ENCODE measurements at regions not wholly inside any gene's neighbourhood (a gene's known extent, or its start where the extent isn't known, plus 50 kb on each side); places are given as distances from the start of the nearest gene placed in this dataset.

DNA sequence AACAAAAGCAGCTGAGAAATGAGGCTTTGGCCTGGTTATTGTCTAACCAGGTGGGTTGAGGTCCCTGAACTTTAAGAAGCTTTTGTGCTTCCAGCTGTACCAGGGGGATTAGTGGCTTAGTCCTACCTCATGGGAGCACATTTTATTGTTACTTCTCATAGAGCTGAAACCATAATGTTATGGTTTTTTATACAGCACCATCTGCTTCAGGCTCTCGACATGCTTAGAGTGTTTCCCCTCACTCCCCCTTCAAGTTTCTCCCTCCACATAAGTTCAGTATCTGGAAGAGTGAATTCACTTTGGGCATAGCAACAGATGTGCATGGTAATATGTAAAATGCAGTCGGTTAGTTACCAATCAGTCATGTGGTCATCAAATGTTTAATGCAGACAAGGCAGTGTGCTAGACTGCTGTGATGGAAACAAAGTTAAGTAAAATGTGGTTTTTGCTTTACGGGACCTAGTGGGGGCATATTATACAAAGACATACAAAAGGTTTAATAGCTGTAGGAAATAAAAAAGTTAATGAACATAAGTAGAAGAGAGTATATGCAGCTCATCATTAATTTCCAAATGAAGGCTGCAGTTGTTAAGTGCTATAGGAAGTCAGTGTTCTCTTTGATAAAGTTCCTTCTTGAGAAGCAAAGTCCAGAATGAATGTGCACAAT lies 95.9 kb upstream of the SPRY4 start:
- Histone ChIP-seq H3K27me3 (ENCODE audit: insufficient read depth, poor library complexity, severe bottlenecking) (no peaks in the 10 kb centered on the region), H3K4me1 (ENCODE audit: insufficient read depth, poor library complexity, severe bottlenecking) (peaks cover 16% of the 10 kb centered on the region), H3K9me3 (ENCODE audit: severe bottlenecking) (no peaks in the 10 kb centered on the region), H3K36me3 (ENCODE audit: low read depth) (no peaks in the 10 kb centered on the region), H3K27ac (ENCODE audit: poor library complexity, severe bottlenecking) (no peak overlapping the region), H3K4me3 (ENCODE audit: severe bottlenecking) (no peak overlapping the region)
- DNase-seq (ENCODE audit: low spot score) (no peak), ATAC-seq (ENCODE audit: low read depth) (no peak)
- TF ChIP-seq, protein P1, sequence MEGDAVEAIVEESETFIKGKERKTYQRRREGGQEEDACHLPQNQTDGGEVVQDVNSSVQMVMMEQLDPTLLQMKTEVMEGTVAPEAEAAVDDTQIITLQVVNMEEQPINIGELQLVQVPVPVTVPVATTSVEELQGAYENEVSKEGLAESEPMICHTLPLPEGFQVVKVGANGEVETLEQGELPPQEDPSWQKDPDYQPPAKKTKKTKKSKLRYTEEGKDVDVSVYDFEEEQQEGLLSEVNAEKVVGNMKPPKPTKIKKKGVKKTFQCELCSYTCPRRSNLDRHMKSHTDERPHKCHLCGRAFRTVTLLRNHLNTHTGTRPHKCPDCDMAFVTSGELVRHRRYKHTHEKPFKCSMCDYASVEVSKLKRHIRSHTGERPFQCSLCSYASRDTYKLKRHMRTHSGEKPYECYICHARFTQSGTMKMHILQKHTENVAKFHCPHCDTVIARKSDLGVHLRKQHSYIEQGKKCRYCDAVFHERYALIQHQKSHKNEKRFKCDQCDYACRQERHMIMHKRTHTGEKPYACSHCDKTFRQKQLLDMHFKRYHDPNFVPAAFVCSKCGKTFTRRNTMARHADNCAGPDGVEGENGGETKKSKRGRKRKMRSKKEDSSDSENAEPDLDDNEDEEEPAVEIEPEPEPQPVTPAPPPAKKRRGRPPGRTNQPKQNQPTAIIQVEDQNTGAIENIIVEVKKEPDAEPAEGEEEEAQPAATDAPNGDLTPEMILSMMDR (IDR thresholded peaks at IDR 0.05; ENCODE audit: poor library complexity, severe bottlenecking) = no peak

GRCh38 chr5:142412581-142412980 lies 87.8 kb upstream of the SPRY4 start:
- TF ChIP-seq, protein P1 (IDR thresholded peaks at IDR 0.05; ENCODE audit: poor library complexity, severe bottlenecking) = no peak
- H3K27ac ChIP-seq (ENCODE audit: poor library complexity, severe bottlenecking) = no peak overlapping the region
- H3K9me3 ChIP-seq (ENCODE audit: severe bottlenecking) = no peaks in the 10 kb centered on the region
- DNase-seq (ENCODE audit: low spot score) (no peak), ATAC-seq (ENCODE audit: low read depth) (no peak)
- H3K27me3 ChIP-seq (ENCODE audit: insufficient read depth, poor library complexity, severe bottlenecking) = no peaks in the 10 kb centered on the region
- no peaks in the 10 kb centered on the region for H3K36me3 ChIP-seq (ENCODE audit: low read depth)
- H3K4me3 ChIP-seq (ENCODE audit: severe bottlenecking) = no peak overlapping the region
- H3K4me1 ChIP-seq (ENCODE audit: insufficient read depth, poor library complexity, severe bottlenecking) = no peaks in the 10 kb centered on the region

- TF ChIP-seq, protein P1 (IDR thresholded peaks at IDR 0.05; ENCODE audit: poor library complexity, severe bottlenecking) = no peak
- H3K27ac ChIP-seq (ENCODE audit: poor library complexity, severe bottlenecking) = no peak overlapping the region
- H3K36me3 ChIP-seq (ENCODE audit: low read depth) = no peaks in the 10 kb centered on the region
- ATAC-seq (ENCODE audit: low read depth) = no peak
- no peaks in the 10 kb centered on the region for H3K4me1 ChIP-seq (ENCODE audit: insufficient read depth, poor library complexity, severe bottlenecking)
- H3K27me3 ChIP-seq (ENCODE audit: insufficient read depth, poor library complexity, severe bottlenecking) = no peaks in the 10 kb centered on the region
- no peak for DNase-seq (ENCODE audit: low spot score)
- H3K9me3 ChIP-seq (ENCODE audit: severe bottlenecking) = no peaks in the 10 kb centered on the region
- no peak overlapping the region for H3K4me3 ChIP-seq (ENCODE audit: severe bottlenecking)
These were observed 87.0 kb upstream of the SPRY4 start for GRCh38 chr5:142411656-142412425.

GRCh38 chr5:142411103-142411502 lies 86.3 kb upstream of the SPRY4 start:
- H3K27me3 ChIP-seq (ENCODE audit: insufficient read depth, poor library complexity, severe bottlenecking) = no peaks in the 10 kb centered on the region
- peaks cover 3% of the 10 kb centered on the region for H3K4me1 ChIP-seq (ENCODE audit: insufficient read depth, poor library complexity, severe bottlenecking)
- H3K36me3 ChIP-seq (ENCODE audit: low read depth) = no peaks in the 10 kb centered on the region
- TF ChIP-seq, protein P1 (IDR thresholded peaks at IDR 0.05; ENCODE audit: poor library complexity, severe bottlenecking) = no peak
- DNase-seq (ENCODE audit: low spot score) (no peak), ATAC-seq (ENCODE audit: low read depth) (no peak)
- no peaks in the 10 kb centered on the region for H3K9me3 ChIP-seq (ENCODE audit: severe bottlenecking)
- no peak overlapping the region for H3K4me3 ChIP-seq (ENCODE audit: severe bottlenecking)
- no peak overlapping the region for H3K27ac ChIP-seq (ENCODE audit: poor library complexity, severe bottlenecking)
